K562 (cell line): ENCODE measurements at regions not wholly inside any gene's neighbourhood (a gene's known extent, or its start where the extent isn't known, plus 50 kb on each side); places are given as distances from the start of the nearest gene placed in this dataset.

Source experiments
- DMBX1 ChIP-seq: fragments of 250-450 bp; sonication (Bioruptor Pico); IDR thresholded peaks from 2 replicates; pipeline ENCODE4 v1.8.0; 2022; ENCODE audit warnings: inconsistent platforms, mild to moderate bottlenecking, moderate library complexity, borderline replicate concordance
- HLTF ChIP-seq: fragments of 450-650 bp; IDR thresholded peaks from 2 replicates; pipeline ENCODE4 v1.6.1; 2016
- HNRNPUL1 ChIP-seq: fragments of 200-400 bp; formaldehyde crosslinking; IDR thresholded peaks from 2 replicates; pipeline ENCODE4 v1.6.1; 2017; ENCODE audit warnings: low read length
- HSF4 ChIP-seq: fragments of 250-450 bp; sonication (Bioruptor Pico); IDR thresholded peaks from 2 replicates; pipeline ENCODE4 v2.1.2; 2022; ENCODE audit warnings: mild to moderate bottlenecking, moderate library complexity, borderline replicate concordance
- RAD21 ChIP-seq, 2 experiments: fragments of 250-450 bp in 1 of 2; fragments of 450-650 bp in 1 of 2; sonication (Bioruptor Pico) in 1 of 2; formaldehyde crosslinking in 1 of 2; IDR thresholded peaks in 1 of 2; conservative IDR thresholded peaks in 1 of 2; 2 replicates each; pipeline versions ENCODE4 v1.4.0 to v1.8.0; 2020 to 2022; ENCODE audit warnings: mild to moderate bottlenecking in 2 of 2, moderate library complexity in 1 of 2
- RBBP5 ChIP-seq: fragments of 200-600 bp; sonication (generic); IDR thresholded peaks from 2 replicates; pipeline ENCODE4 v1.6.1; 2012; ENCODE audit warnings: borderline replicate concordance, mild to moderate bottlenecking, low read length, control low read depth, inconsistent platforms; ENCODE audit not compliant: insufficient read depth, poor library complexity, severe bottlenecking
- SLC30A9 ChIP-seq: fragments of 250-450 bp; sonication (Bioruptor Pico); IDR thresholded peaks from 2 replicates; pipeline ENCODE4 v1.8.0; 2022; ENCODE audit warnings: mild to moderate bottlenecking, moderate library complexity
- SUPT5H ChIP-seq: fragments of 450-650 bp; IDR thresholded peaks from 2 replicates; pipeline ENCODE4 v1.6.1; 2016
- THAP12 ChIP-seq: fragments of 250-450 bp; sonication (Bioruptor Pico); IDR thresholded peaks from 2 replicates; pipeline ENCODE4 v1.9.0; 2021; ENCODE audit warnings: mild to moderate bottlenecking, inconsistent platforms
- TSC22D4 ChIP-seq: fragments of 450-650 bp; IDR thresholded peaks from 2 replicates; pipeline ENCODE4 v1.6.1; 2016; ENCODE audit warnings: missing genetic modification characterization, missing biosample characterization, control low read depth
- ZFPM2 ChIP-seq: fragments of 250-450 bp; sonication (Bioruptor Pico); IDR thresholded peaks from 2 replicates; pipeline ENCODE4 v1.5.1; 2022; ENCODE audit warnings: mild to moderate bottlenecking
- ZHX1 ChIP-seq: fragments of 150-350 bp; conservative IDR thresholded peaks from 2 replicates; pipeline ENCODE4 v1.6.1; 2014; ENCODE audit warnings: low read length
- ZKSCAN8 ChIP-seq: fragments of 200-800 bp; sonication (Bioruptor generic); IDR thresholded peaks from 2 replicates; pipeline ENCODE4 v1.6.1; 2016; ENCODE audit warnings: missing genetic modification characterization, missing compliant biosample characterization
- ZNF347 ChIP-seq: fragments of 450-650 bp; formaldehyde crosslinking; IDR thresholded peaks from 2 replicates; pipeline ENCODE4 v1.4.0; 2020; ENCODE audit warnings: low read depth, mild to moderate bottlenecking, moderate library complexity
- ZNF507 ChIP-seq: conservative IDR thresholded peaks from 2 replicates; pipeline ENCODE4 v1.6.1; 2017; ENCODE audit warnings: missing genetic modification characterization, missing compliant biosample characterization
- TF ChIP-seq, protein P1 (sequence below), 3 experiments: fragments of 200-800 bp in 1 of 3; sonication (Bioruptor generic) in 1 of 3; sonication (generic) in 1 of 3; formaldehyde crosslinking in 1 of 3; IDR thresholded peaks; 2 replicates each; pipeline versions ENCODE4 v1.6.1 to v1.8.0; 2016 to 2022; ENCODE audit warnings: mild to moderate bottlenecking in 2 of 3, missing compliant biosample characterization in 2 of 3, missing genetic modification characterization in 2 of 3, missing genetic modification reagents in 1 of 3
- TF ChIP-seq, protein P2 (sequence below): fragments of 250-450 bp; sonication (Bioruptor Pico); IDR thresholded peaks from 2 replicates; pipeline ENCODE4 v1.4.0; 2020; ENCODE audit warnings: mild to moderate bottlenecking, moderate library complexity, borderline replicate concordance

DNA sequence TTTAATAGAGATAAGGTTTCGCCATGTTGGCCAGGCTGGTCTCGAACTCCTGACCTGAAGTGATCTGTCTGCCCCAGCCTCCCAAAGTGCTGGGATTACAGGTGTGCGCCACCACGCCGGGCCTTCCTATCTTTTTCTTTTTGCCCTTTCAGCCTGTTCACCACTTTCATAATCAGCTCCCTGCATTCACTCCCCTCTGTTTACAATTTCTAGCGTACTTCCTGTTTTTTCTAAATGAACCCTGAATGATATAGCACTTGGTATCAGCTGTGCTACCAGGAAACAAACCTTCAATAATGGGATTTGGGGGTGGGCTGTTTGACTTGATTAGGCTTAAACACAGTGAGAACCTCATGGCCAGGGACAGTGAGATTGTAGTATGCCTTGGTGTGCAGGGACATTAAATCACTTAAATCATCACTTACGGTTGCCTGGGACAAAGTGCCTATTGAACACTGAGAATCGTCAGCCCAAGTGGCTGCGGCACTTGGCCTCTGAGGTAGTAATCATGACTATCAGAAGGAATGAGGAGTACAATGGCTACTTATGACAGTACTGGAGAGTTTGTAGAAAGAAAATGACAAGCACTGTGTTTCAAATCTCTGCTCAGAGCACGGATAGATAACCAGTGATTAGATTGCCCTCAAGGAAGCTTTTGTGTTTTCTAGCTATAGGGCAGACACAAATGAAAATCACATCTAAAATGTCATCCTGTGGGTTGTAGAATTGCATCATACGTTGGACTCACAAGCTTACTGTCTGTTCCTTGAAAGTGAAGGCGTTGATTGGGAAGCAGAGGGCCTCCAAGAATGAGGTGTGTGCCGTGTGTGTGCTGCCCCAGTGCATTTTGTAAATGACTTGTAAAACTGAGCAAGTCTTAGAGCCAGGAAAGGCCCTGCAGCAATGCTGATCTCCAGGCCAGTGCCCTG, 661.8 kb downstream of the MATN1 start (continued):
- TF ChIP-seq RAD21 (CRISPR knock-in tag; conservative IDR thresholded peaks at IDR 0.05 in 1 of 2, IDR thresholded peaks at IDR 0.05 in 1 of 2): no peak
- no peak for TF ChIP-seq ZNF507 (tag)
- TF ChIP-seq ZFPM2: no peak
- TF ChIP-seq HLTF: no peak
- TF ChIP-seq TSC22D4 (tag): no peak
- no peak for TF ChIP-seq ZKSCAN8 (CRISPR knock-in tag)
- TF ChIP-seq DMBX1: no peak
- TF ChIP-seq RBBP5: no peak
- no peak for TF ChIP-seq SLC30A9 (CRISPR knock-in tag)
- TF ChIP-seq, protein P1, sequence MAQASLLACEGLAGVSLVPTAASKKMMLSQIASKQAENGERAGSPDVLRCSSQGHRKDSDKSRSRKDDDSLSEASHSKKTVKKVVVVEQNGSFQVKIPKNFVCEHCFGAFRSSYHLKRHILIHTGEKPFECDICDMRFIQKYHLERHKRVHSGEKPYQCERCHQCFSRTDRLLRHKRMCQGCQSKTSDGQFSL (CRISPR knock-in tag; IDR thresholded peaks at IDR 0.05): no peak
- TF ChIP-seq, protein P1 (tag; IDR thresholded peaks at IDR 0.05): no peak
- TF ChIP-seq HNRNPUL1: no peak
- TF ChIP-seq HSF4 (CRISPR knock-in tag): no peak
- no peak for TF ChIP-seq THAP12 (CRISPR knock-in tag)
- no peak for TF ChIP-seq SUPT5H
- no peak for TF ChIP-seq ZHX1
- TF ChIP-seq, protein P2, sequence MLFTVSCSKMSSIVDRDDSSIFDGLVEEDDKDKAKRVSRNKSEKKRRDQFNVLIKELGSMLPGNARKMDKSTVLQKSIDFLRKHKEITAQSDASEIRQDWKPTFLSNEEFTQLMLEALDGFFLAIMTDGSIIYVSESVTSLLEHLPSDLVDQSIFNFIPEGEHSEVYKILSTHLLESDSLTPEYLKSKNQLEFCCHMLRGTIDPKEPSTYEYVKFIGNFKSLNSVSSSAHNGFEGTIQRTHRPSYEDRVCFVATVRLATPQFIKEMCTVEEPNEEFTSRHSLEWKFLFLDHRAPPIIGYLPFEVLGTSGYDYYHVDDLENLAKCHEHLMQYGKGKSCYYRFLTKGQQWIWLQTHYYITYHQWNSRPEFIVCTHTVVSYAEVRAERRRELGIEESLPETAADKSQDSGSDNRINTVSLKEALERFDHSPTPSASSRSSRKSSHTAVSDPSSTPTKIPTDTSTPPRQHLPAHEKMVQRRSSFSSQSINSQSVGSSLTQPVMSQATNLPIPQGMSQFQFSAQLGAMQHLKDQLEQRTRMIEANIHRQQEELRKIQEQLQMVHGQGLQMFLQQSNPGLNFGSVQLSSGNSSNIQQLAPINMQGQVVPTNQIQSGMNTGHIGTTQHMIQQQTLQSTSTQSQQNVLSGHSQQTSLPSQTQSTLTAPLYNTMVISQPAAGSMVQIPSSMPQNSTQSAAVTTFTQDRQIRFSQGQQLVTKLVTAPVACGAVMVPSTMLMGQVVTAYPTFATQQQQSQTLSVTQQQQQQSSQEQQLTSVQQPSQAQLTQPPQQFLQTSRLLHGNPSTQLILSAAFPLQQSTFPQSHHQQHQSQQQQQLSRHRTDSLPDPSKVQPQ (CRISPR knock-in tag): no peak
- no peak for TF ChIP-seq ZNF347 (CRISPR knock-in tag)
